COLO829 (cell line): ENCODE measurements at regions not wholly inside any gene's neighbourhood (a gene's known extent, or its start where the extent isn't known, plus 50 kb on each side); places are given as distances from the start of the nearest gene placed in this dataset.
"Not testable (repeated sequence)": the region's sequence is repeated elsewhere in the genome, so short reads cannot be mapped to it uniquely, and the experiment has no call there.

Source experiments
- DNase-seq: peaks from one replicate; pipeline ENCODE4 v3.0.0; 2012; ENCODE audit warnings: low spot score

DNA sequence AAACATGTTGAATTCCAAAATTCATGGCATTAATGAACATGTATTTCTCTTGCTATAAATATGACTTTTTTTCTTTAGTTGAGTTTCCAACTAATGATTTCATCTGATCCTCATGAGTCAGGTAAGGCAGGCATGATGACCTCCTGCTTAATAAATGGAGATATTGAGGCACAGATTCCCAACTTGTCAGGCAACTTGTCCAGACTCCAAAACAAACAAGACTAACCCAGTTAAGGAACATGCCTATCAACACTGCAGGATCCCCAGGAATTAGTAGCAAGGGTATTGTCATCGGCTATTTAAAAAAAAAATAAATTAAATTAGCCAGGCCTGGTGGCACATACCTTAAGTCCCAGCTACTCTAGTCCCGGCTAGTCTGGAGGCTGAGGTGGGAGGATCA is 121.3 kb upstream of the SALL4 start:
- DNase-seq = no peak

DNA sequence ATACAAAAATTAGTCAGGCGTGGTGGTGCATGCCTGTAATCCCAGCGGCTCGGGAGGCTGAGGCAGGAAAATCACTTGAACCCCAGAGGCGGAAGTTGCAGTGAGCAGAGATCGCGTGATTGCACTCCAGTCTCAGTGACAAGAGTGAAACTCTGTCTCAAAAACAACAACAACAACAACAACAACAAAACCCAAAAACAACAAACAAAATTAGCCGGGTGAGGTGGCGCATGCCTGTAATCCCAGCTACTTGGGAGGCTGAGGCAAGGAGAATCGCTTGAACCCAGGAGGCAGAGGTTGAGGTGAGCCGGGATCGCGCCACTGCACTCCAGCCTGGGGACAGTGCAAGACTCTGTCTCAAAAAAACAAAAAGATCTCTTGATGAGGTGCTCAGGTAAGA is 120.5 kb upstream of the SALL4 start:
- DNase-seq = not testable (repeated sequence)

DNA sequence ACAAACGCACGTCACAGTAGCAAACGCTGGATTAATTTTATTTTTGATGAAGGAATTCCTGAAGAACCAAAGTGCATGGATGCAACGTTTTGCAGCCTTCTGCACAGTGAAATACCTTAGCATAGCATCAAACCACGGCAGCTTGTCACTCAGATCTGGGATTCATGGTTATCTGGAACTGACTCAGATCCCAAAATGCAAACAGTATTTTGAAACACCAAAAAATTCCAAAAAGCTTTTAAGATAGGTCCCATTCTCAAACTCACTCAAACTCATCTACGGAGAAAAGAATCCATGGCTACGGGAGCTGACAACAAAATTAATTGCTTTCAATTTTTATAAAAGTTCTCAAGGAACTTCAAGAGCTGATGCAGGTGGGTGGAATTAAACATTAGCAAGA is 116.2 kb upstream of the SALL4 start:
- no peak for DNase-seq

DNA sequence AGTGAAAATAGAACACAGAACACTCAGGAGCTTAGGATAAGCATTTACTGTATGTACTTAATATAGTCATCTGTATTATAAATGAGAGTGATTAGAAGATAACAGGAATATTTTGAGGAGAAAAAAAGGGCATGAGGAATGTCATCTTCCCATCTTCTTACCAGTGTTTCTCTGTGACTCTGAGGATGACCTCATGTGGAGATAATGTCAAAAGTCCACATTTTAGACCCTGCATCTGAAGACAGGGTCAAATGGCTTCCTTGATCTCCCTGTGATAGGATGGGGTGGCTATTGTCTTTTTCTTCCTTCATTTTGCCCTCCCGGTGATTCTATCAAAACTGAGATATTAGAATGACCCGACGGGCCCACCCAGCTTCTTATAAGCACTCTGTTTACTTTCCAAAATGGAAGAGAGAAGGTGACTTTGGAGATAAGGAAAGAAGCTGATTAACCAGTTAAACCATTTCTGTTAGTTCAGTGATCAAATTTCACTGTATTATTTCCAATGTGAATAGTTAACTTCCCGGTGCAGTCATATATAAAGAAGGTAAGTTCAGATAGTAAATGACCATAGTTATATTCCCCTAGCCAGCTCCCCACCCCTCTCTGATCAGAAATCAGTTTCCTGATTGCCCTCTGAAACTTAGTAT is 115.7 kb upstream of the SALL4 start:
- no peak for DNase-seq

DNA sequence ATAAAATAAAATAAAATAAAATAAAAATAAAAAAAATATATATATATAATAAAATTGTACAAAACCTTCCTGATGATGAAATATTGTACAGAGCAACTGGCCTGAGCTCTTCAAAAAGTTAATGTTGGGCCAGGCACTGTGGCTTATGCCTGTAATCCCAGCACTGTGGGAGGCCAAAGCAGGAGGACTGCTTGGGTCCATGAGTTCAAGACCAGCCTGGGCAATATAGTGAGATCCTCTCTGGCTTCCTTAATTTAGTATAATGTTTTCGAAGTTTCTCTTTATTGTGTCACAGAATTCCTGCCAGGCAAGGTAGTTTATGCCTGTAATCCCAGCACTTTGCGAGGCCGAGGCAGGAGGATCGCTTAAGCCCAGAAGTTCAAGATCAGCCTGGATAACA is 113.9 kb upstream of the SALL4 start:
- no peak for DNase-seq

DNA sequence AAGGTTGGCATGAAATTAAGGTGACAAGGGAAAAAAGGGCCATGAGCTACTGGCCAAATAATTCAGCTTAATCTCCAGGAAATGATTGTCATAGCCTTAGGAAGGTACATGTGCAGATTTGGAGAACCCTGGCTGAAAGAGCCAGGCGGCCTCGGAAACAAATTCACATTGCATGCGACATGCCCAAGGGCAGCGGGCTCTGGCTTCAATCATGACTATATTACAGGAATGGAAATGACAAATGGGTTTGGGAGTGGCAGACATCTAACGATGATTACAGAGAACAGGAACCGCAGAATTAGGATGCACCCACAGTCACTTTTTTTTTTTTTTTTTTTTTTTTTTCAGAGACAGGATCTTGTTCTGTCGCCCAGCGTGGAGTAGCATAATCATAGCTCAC is 112.4 kb upstream of the SALL4 start:
- DNase-seq = no peak

DNA sequence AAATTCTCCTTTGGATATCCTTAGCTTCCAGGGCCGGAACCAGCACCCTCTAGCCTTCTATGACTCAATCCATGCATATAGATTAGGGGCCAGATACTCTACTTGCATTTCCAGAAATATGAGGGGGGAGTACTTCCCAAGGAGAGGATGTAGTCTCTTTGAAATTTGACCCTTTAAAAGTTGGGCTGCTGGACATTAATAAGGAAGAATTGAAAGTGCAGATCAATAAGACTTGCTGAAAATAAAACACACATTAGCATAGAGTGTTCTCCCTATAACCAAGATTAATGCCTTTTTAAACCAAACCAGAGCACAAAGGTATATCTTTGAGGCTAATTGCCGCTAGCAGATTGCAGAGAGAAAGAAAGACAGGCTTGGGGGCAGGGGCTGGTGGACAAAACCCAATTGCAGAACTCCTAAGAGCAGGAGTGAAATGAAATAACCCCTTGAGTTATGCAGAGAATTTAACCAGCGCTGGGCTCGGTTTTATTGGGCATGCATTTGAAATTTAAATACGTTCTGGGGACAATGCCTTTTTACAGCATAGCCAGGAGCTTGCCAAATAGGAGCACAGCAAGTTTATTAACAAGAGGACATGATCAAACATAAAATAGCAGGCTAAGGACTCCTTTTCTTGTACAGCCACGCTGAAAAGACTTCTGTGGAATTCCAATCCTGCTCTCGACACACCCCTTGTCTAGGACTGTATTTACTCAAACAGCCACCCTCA is 108.2 kb upstream of the SALL4 start:
- peak; percentile 68 for DNase-seq

DNA sequence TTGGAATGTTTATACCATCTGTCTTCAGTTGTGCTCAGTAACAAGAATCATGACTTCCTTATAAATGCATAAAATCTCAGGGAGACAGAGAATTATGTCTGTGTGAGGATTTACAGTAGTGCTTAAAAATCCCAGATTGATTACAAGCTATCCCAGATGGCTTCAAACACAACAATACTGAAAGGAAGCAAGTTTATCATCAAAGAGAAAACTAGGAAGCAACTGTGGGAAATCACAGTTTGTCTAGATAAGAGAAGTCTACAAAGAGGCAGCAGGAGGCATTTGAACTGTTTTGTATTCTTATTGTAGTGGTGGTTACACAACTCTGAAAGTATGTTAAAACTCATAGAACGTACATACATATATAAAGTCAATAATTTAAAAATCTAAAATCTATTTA is 104.4 kb upstream of the SALL4 start:
- no peak for DNase-seq

DNA sequence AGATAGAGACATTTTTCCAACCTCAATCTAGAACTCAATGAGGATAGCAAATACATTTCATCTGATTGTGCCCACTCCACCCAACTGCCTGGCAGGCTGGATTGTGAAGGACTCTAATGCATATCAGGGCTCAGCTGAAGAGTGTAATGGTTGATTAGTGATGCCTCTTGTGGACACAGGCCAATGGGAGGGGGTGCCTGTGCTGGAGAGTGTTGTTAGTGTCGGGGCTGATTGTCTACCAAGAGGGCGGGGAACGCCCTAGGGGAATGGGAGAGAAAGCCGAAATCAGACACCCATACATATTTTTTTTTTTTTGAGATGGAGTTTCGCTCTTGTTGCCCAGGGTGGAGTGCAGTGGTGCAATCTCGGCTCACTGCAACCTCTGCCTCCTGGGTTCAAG is 103.7 kb upstream of the SALL4 start:
- no peak for DNase-seq

DNA sequence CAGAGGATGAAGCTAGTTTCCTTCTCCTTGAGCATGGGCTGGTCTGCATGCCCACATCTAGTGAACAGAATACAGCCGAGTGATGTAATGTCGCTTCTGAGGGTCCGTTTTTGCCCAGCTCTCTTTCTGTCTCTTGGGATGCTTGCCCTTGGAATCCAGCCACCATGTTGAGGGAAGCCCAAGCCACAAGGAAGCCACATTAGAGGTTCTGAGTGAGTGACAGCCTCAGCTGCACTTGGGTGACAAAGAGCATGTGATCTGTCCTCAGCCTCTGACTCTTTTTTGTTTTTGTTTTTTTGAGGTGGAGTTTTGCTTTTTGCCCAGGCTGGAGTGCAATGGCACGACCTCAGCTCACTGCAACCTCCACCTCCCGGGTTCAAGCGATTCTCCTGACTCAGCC is 100.6 kb upstream of the SALL4 start:
- no peak for DNase-seq

DNA sequence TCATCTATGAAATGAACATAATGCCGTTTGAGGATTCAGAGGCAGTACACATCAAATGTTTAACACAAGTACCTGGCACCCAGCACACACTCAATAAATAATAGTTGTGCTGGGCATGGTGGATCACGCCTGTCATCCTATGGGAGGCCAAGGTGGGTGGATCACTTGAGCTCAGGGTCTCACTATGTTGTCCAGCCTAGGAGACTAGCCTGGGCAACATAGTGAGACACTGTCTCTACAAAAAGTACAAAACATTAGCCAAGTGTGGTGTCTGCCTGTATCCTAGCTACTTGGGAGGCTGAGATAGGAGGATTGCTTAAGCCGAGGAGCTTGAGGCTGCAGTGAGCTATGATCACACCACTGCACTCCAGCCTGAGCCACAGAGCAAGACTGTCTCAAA is 98.1 kb upstream of the SALL4 start:
- DNase-seq = no peak

DNA sequence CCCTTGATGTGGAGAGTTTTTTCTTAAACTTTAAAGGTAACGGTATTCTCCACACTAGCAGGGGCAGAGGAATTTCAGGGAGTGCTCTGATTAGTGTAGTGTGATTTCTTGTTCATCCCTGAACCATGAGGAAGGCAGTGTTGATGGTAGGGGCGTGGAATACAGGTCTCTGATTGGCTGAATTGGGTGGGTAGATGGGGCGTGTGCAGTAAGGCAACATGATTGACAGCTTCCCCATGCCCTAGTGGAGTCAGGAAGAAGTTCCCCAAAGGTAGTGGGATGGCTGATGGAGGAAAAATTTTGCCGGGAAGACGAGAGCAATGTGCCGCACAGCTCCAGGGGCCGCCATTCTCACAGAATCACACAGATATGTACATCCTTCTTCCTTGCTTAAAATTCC is 97.4 kb upstream of the SALL4 start:
- no peak for DNase-seq

DNA sequence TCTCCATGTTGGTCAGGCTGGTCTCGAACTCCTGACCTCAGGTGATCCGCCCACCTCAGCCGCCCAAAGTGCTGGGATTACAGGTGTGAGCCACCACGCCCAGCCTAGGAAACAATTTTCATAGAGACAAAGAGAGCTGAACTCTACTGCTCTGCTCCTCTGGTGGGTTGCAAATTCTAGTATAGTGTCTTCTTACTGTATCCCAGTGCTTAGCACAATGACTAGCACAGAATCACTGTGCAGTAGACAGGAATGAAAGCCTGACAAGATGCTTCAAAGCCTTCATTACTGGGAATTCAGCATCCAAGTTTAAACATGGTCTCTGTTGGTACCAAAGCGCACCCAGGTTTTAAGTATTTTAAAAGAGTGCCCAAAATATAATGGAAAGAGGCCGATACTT is 96.5 kb upstream of the SALL4 start:
- no peak for DNase-seq

DNA sequence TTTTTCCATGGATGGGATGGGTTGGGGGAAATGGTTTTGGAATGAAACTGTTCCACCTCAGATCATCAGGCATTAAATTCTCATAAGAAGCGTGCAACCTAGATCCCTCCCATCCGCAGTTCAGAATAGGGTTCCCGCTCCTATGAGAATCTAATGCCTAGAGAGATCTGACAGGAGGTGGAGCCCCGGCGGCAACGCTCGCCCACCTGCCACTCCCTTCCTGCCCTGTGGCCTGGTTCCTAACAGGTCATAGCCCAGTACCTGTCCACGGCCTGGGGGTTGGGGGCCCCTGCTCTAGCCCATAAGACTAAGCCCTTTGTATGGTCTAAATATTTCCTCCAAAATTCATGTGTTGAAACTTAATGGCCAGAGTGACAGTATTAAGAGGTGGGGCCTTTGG is 92.3 kb upstream of the SALL4 start:
- no peak for DNase-seq

DNA sequence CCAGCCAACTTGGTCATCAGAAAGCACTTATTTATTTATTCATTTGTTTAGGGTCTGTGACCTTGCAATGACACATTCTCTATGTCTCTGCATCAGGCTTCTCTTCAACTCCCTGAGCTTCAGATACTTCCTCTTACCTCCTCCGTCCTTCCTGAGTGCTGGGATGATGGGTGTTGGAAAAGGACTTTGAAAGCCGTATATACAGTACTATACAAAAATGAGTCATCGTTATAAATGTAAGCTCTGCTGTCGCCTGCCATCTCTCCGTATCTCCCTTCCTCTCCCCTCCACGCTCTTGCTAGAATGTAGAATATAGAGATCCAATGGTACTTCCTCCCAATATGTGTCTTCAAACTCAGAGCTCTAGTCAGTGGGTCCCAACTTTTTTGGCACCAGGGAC is 91.9 kb upstream of the SALL4 start:
- no peak for DNase-seq

DNA sequence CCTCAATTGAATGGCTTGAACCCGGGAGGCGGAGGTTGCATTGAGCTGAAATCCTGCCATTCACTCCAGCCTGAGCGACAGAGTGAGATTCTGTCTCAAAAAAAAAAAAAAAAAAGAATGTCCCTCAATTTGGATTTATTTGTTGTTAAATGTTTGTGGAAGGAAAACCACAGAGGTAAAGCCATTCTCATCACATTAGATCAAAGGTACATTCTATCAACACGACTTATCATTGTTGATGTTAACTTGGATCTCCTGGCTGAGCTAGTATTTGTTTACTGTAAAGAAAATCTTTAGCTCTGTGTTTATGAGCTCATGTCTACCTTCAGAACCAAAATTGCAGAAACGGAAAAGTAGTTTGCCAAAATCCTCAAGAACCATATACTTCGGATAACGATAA is 91.4 kb upstream of the SALL4 start:
- no peak for DNase-seq

DNA sequence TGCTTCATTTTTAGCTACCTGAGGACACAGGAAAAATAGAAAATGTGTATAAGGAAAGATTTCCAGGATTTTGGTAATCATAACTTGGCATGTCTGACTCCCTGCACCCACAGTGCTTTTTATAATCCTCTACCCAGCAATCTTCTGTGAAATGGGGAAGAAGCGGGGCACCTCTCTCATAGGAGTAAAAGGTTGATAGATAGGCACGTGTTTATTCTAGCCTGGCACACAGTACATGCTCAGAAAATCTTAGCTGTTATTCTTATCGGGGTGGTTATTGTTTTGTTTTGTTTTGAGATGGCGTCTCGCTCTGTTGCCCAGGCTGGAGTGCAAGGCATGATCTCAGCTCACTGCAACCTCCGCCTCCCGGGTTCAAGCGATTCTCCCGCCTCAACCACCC is 87.7 kb upstream of the SALL4 start:
- no peak for DNase-seq

DNA sequence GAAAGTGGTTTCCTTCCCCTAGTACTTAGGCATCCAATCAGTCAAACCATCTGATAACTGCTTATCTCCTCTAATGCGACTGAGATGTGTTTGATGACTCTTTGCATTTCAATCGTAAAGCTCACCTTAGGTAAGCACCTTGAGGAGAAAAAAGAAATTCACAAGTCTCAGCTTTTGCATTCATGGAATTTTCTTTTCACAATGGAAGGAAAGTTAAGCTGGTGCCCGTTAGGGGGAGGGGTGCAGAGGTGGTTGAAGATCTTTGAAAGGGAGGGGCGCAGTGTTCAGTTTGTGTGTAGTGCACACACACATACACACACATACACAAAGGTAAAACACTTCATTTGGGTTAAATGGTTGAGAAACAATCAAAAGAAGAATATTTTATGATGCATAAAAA is 87.1 kb upstream of the SALL4 start:
- DNase-seq = no peak

DNA sequence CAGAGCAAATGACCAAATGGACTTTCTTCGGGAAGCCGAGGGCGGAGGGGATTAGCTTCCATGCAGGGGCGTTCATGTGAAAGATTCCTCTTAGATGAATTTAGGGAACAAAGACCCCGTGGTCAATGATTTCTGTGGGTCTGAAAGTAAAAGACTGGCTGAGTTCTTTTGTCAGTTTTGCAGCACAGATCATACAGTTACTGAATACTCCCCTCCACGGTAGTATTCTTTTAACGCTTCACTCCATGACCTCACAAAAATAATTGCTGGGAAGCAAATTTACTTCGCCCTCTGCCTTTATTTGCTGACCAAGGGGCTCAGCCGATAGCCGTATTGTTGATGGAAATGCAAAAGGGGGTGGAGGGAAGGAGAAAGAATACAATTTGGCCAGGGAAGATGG is 86.0 kb upstream of the SALL4 start:
- no peak for DNase-seq

DNA sequence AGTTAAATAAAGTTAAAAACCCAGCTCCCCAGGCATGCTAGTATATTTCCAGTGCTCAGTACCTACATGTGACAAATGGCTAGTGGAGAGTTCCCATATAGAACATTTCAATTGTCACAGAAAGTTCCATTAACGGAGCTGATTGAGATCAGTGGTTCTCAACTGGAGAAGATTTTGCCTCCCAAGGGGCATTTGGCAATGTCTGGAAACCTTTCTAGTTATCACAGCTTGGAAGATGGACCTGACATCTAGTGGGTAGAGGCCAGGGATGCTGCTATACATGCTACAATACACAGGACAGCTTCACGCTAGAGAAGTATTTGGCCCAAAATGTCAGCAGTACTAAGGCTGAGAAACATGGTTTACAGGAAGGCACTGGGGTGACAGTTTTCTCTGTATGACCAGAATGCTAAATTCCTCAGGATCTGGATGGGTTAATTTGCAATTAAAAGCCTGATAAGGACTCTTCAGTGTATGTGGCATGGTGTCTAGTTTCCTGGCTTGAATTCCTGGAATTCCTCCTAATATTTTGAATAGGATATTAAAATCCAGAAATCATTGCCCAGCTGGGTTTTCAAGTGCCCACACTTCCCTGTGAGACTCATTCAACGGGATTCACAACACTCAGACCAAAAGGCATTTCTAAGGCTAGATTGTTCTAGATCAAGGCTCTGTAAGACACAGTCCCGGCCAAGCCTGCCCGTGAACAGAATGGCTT is 84.7 kb upstream of the SALL4 start:
- DNase-seq = peak; percentile 74

DNA sequence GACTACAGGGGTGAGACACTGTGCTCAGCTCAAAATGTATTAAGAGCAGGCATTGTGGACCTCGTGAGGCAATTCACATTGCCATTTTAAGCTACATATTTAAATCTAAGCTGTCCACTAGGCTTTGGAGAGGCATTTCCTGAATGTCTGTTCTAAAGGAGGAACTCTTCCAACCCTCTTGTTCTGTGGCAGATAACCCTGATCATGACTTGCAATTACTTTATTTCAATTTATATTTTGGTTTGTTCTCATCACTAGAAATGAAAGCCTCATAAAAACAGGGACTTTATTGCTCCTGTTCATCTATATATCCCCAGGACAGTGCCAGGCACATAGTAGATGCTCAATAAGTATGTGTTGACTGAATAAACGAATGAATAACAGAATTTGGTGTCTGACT is 84.0 kb upstream of the SALL4 start:
- DNase-seq = no peak

DNA sequence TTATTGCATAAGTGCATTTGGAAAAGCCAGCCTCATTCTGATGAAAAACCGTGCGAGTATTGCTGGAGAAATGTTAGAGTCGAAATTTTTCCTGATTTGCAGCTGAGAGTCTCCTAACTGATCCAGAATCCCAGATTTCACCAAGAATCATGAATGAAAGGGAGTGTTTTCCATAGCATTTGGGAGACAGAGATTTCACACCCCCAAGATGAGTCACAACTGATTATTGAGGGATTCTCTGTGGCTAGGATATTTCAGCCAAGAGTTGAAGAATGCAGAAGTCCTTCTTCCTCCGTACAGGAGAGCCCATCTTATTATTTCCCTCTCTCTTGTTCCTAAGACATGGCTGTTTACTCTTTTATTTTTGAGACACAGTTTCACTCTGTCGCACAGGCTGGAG is 82.2 kb upstream of the SALL4 start:
- DNase-seq = peak; percentile 74

DNA sequence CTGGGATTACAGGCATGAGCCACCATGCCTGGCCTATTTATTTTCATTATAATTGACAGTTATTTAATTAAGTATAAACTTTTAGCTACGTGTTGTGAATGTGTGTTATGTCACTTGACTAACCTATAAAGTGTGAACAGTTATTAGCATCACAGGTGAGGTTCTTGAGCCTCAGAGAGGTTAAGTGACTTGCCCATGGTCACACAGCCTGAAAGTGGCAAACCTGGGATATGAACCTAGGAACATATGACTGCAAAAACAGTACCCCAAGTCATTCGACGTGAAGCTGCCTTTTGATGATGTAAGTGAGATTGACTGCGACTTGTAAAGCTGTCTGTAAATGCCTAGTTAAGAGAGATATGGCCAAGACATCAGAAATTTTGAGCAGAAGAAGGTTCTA is 77.9 kb upstream of the SALL4 start:
- no peak for DNase-seq
